Neural cell (in vitro differentiated cells): ENCODE measurements at regions not wholly inside any gene's neighbourhood (a gene's known extent, or its start where the extent isn't known, plus 50 kb on each side); places are given as distances from the start of the nearest gene placed in this dataset.

ENCODE experiments used
- EP300 ChIP-seq: fragments of 450-650 bp; conservative IDR thresholded peaks from 2 replicates; pipeline ENCODE4 v1.6.1; 2014; ENCODE audit warnings: antibody characterized with exemption, mild to moderate bottlenecking, moderate library complexity; ENCODE audit not compliant: poor library complexity, severe bottlenecking
- EZH2 ChIP-seq: fragments of 200-600, 300-800 bp; shearing (Covaris generic), sonication (generic); IDR thresholded peaks from 2 replicates; pipeline ENCODE4 v1.6.1; 2014; ENCODE audit warnings: antibody characterized with exemption, low read length, borderline replicate concordance, mild to moderate bottlenecking; ENCODE audit not compliant: insufficient read depth, poor library complexity, severe bottlenecking
- MXI1 ChIP-seq: fragments of 450-650 bp; conservative IDR thresholded peaks from 2 replicates; pipeline ENCODE4 v1.6.1; 2014; ENCODE audit warnings: antibody characterized with exemption, mild to moderate bottlenecking; ENCODE audit not compliant: poor library complexity, severe bottlenecking
- POLR2AphosphoS5 ChIP-seq: IDR thresholded peaks from 2 replicates; pipeline ENCODE4 v1.6.1; 2012
- RAD21 ChIP-seq: fragments of 450-650 bp; conservative IDR thresholded peaks from 2 replicates; pipeline ENCODE4 v1.6.1; 2014; ENCODE audit warnings: antibody characterized with exemption, mild to moderate bottlenecking, moderate library complexity
- TAF1 ChIP-seq: IDR thresholded peaks from 2 replicates; pipeline ENCODE4 v1.6.1; 2012; ENCODE audit warnings: low read depth
- TF ChIP-seq, protein P1 (sequence below): fragments of 450-650 bp; IDR thresholded peaks from 2 replicates; pipeline ENCODE4 v1.5.1; 2014; ENCODE audit warnings: antibody characterized with exemption, mild to moderate bottlenecking, moderate library complexity; ENCODE audit not compliant: poor library complexity, severe bottlenecking
- TF ChIP-seq, protein P2 (sequence below): IDR thresholded peaks from 2 replicates; pipeline ENCODE4 v1.6.1; 2012; ENCODE audit warnings: borderline replicate concordance

DNA sequence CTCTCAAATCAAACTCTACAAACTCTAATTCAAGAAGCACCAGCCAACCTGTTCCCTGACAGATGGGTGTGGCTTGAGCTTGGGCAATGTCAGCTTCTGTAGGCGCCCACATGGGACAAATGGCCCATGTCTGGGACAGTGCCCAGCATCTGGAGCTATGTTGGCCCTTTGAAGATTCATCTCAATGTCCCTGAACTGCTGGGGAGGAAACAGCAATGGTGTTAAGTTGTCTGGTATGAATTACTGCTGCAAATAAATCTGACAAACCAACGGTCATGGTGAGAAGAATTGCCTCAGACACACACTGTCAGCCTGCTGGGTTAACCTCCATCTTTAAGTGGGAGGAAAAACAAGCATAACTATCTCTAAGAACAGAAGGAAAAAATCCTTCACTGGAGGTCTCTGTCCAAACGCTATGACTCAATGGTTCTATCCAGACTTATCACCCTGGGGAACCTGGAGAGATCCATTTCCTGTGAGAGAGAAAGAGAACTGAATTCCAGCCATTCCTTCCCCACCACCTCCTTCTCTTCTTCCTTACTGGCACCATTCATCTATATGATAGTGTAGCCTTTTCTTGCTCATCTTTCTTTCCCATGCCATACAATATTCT lies 274.9 kb downstream of the CDH26 start:
- TF ChIP-seq, protein P1, sequence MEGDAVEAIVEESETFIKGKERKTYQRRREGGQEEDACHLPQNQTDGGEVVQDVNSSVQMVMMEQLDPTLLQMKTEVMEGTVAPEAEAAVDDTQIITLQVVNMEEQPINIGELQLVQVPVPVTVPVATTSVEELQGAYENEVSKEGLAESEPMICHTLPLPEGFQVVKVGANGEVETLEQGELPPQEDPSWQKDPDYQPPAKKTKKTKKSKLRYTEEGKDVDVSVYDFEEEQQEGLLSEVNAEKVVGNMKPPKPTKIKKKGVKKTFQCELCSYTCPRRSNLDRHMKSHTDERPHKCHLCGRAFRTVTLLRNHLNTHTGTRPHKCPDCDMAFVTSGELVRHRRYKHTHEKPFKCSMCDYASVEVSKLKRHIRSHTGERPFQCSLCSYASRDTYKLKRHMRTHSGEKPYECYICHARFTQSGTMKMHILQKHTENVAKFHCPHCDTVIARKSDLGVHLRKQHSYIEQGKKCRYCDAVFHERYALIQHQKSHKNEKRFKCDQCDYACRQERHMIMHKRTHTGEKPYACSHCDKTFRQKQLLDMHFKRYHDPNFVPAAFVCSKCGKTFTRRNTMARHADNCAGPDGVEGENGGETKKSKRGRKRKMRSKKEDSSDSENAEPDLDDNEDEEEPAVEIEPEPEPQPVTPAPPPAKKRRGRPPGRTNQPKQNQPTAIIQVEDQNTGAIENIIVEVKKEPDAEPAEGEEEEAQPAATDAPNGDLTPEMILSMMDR = no peak
- TF ChIP-seq POLR2AphosphoS5 (no peak), TAF1 (no peak), RAD21 (no peak), EP300 (no peak), EZH2 (no peak), MXI1 (no peak)
- TF ChIP-seq, protein P2, sequence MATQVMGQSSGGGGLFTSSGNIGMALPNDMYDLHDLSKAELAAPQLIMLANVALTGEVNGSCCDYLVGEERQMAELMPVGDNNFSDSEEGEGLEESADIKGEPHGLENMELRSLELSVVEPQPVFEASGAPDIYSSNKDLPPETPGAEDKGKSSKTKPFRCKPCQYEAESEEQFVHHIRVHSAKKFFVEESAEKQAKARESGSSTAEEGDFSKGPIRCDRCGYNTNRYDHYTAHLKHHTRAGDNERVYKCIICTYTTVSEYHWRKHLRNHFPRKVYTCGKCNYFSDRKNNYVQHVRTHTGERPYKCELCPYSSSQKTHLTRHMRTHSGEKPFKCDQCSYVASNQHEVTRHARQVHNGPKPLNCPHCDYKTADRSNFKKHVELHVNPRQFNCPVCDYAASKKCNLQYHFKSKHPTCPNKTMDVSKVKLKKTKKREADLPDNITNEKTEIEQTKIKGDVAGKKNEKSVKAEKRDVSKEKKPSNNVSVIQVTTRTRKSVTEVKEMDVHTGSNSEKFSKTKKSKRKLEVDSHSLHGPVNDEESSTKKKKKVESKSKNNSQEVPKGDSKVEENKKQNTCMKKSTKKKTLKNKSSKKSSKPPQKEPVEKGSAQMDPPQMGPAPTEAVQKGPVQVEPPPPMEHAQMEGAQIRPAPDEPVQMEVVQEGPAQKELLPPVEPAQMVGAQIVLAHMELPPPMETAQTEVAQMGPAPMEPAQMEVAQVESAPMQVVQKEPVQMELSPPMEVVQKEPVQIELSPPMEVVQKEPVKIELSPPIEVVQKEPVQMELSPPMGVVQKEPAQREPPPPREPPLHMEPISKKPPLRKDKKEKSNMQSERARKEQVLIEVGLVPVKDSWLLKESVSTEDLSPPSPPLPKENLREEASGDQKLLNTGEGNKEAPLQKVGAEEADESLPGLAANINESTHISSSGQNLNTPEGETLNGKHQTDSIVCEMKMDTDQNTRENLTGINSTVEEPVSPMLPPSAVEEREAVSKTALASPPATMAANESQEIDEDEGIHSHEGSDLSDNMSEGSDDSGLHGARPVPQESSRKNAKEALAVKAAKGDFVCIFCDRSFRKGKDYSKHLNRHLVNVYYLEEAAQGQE = no peak
